MCF 10A (cell line): ENCODE measurements at regions not wholly inside any gene's neighbourhood (a gene's known extent, or its start where the extent isn't known, plus 50 kb on each side); places are given as distances from the start of the nearest gene placed in this dataset.

Source experiments
- BruUV-seq: library from RNA; stranded (reverse); fragments of 400-500 nt; replicated peaks from 2 replicates; lab custom pipeline; 2021; lab: Mats Ljungman, UMichigan
- CTCF ChIA-PET: fragments of 300-600 bp; sonication (Branson Sonifier 250); formaldehyde crosslinking; extraction: SDS; loops from one replicate; lab custom pipeline; 2021; ENCODE audit warnings: antibody characterized with exemption, inconsistent platforms; lab: Yijun Ruan, JAX
- POLR2A ChIA-PET: fragments of 300-600, 350-650 bp; sonication (Branson Sonifier 250); formaldehyde crosslinking; extraction: SDS; loops from one replicate; lab custom pipeline; 2020; ENCODE audit warnings: antibody characterized with exemption, inconsistent platforms; lab: Yijun Ruan, JAX
- DNase-seq: peaks from one replicate; pipeline ENCODE4 v3.0.0-alpha.2; 2018; ENCODE audit not compliant: unreplicated experiment
- H3K27ac Mint-ChIP-seq: one replicate; pipeline ENCODE4 v1.8.0; 2022; ENCODE audit warnings: mild to moderate bottlenecking, low read depth, mixed read lengths; ENCODE audit not compliant: unreplicated experiment
- H3K27me3 Mint-ChIP-seq: one replicate; pipeline ENCODE4 v1.8.0; 2022; ENCODE audit warnings: mixed read lengths; ENCODE audit not compliant: insufficient read depth, unreplicated experiment
- H3K36me3 Mint-ChIP-seq: one replicate; pipeline ENCODE4 v1.8.0; 2022; ENCODE audit warnings: mild to moderate bottlenecking, moderate library complexity, mixed read lengths; ENCODE audit not compliant: insufficient read depth, unreplicated experiment
- H3K4me1 Mint-ChIP-seq: one replicate; pipeline ENCODE4 v1.8.0; 2022; ENCODE audit warnings: mixed read lengths; ENCODE audit not compliant: insufficient read depth, unreplicated experiment
- H3K4me3 Mint-ChIP-seq: one replicate; pipeline ENCODE4 v1.8.0; 2022; ENCODE audit warnings: mild to moderate bottlenecking, moderate library complexity, mixed read lengths; ENCODE audit not compliant: unreplicated experiment
- H3K9me3 Mint-ChIP-seq: one replicate; pipeline ENCODE4 v1.8.0; 2022; ENCODE audit warnings: mixed read lengths; ENCODE audit not compliant: unreplicated experiment
- intact Hi-C: fragments of 100-400 bp; cut with micrococcal nuclease; formaldehyde crosslinking; loops from 2 replicates; pipeline ENCODE4 v1.14.1; 2022
- TF ChIP-seq, protein P1 (sequence below): fragments of 200-600 bp; IDR thresholded peaks from one replicate; pipeline ENCODE4 v1.8.0; 2022; ENCODE audit warnings: antibody characterized with exemption, mild to moderate bottlenecking; ENCODE audit not compliant: unreplicated experiment

DNA sequence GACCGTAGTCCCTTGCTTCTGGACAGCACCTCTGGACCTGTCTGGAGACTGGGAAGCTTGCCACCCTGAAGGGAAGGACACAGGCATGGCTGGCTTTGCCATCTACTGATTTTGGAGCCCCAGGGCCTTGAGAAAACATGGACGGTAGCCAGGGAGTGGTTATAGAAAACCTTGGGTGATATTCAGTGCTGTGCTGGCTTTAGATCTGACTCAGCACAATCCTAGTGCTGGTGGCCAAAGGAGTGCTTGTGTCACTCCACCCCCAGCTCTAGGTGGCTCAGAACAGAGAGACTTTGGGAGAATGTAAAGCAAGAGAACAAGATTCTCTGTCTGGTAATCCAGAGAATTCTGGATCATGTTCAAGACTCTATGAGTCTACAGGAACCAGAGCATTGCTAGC, 214.5 kb upstream of the IGF1 start:
- ChIA-PET CTCF (interaction anchor here (0.6 to 0.7 kb wide), 2 partner anchors 794 to 1709 kb away, joined by 3 read pairs; no protein-coding TSS in a partner anchor), POLR2A (no interaction called here)
- Mint-ChIP-seq H3K27me3 (peaks cover 30% of the 10 kb centered on the region), H3K9me3 (peaks cover 8% of the 10 kb centered on the region), H3K4me1 (peaks cover 4% of the 10 kb centered on the region), H3K27ac (no peak overlapping the region), H3K4me3 (no peak overlapping the region), H3K36me3 (no peaks in the 10 kb centered on the region)
- DNase-seq, result peak; percentile 6
- no TSS peak for BruUV-seq
- intact Hi-C loops, result no loop called here
- TF ChIP-seq, protein P1, sequence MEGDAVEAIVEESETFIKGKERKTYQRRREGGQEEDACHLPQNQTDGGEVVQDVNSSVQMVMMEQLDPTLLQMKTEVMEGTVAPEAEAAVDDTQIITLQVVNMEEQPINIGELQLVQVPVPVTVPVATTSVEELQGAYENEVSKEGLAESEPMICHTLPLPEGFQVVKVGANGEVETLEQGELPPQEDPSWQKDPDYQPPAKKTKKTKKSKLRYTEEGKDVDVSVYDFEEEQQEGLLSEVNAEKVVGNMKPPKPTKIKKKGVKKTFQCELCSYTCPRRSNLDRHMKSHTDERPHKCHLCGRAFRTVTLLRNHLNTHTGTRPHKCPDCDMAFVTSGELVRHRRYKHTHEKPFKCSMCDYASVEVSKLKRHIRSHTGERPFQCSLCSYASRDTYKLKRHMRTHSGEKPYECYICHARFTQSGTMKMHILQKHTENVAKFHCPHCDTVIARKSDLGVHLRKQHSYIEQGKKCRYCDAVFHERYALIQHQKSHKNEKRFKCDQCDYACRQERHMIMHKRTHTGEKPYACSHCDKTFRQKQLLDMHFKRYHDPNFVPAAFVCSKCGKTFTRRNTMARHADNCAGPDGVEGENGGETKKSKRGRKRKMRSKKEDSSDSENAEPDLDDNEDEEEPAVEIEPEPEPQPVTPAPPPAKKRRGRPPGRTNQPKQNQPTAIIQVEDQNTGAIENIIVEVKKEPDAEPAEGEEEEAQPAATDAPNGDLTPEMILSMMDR, result no peak

DNA sequence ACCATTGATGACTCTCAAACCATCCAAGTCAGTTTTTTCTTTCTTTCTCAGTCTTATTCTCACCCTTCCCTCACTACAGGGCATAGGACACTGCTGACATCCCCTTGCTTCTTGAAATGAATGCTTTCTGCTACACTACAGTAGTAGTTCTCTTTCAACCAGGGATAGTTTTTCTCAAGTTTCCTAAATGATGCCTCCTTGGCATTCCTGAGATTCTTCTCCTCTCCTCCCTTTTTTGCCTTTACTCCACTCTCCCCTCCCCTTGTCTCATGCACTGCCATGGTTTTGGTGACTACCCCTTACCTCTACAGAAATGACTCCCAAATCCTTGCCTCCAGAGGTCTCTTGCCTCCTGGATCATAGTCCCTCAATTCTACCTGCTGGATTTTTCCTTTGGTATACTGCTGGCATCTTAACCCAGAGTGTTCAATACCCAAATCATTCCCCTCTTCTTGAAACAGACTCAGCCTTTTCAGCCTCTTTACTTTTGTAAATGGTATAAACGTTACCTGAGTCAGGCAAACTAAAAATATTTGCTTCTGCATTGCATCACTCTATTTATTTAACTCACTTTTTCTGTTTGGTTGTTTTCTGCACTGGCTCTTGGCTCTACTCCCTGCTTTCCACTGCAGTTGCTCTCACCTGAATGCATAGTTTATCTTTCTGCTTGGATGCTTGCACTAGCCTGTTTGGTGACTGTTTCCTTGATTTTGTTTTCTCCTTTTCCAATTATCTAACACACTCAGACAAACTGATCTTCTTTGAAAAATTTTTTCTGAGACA, 211.6 kb upstream of the IGF1 start:
- ChIA-PET POLR2A (no interaction called here), CTCF (interaction anchor here (0.9 kb wide), 1 partner anchor 11 kb away, joined by 4 read pairs; no protein-coding TSS in a partner anchor)
- BruUV-seq, result no TSS peak

DNA sequence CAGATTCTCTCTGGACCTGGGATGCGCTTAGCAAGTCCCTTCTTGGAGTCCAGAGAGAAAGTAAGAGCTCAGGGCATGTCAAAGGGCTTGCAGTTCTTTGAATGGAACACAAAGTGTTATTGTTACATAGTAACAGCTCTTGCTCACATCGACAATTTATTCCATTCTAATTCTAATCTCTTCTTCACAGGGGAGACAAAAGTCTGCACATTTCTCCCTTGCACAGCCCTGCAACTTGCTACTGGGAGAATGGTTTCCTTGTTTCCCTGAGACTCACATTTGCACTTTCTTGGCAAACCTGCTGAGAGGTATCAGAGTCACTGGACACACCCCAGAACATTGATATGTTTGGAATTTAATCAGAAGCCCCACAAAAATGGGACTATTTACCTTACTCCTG, 209.9 kb upstream of the IGF1 start:
- TF ChIP-seq, protein P1, result no peak
- ChIA-PET POLR2A (no interaction called here), CTCF (no interaction called here)
- no peaks in the 10 kb centered on the region for H3K27me3 Mint-ChIP-seq
- intact Hi-C loops, result no loop called here
- H3K27ac Mint-ChIP-seq, result no peak overlapping the region
- no peak for DNase-seq
- no peaks in the 10 kb centered on the region for H3K36me3 Mint-ChIP-seq
- H3K9me3 Mint-ChIP-seq, result no peaks in the 10 kb centered on the region
- peaks cover 4% of the 10 kb centered on the region for H3K4me1 Mint-ChIP-seq
- no peak overlapping the region for H3K4me3 Mint-ChIP-seq
- no TSS peak for BruUV-seq

More for the DNA sequence above, 211.6 kb upstream of the IGF1 start:
- H3K27ac Mint-ChIP-seq, result no peak overlapping the region
- intact Hi-C loops, result no loop called here
- H3K4me3 Mint-ChIP-seq, result no peak overlapping the region
- H3K36me3 Mint-ChIP-seq, result no peaks in the 10 kb centered on the region
- peaks cover 8% of the 10 kb centered on the region for H3K9me3 Mint-ChIP-seq
- peaks cover 9% of the 10 kb centered on the region for H3K27me3 Mint-ChIP-seq
- no peak for DNase-seq
- TF ChIP-seq, protein P1, result no peak
- H3K4me1 Mint-ChIP-seq, result peaks cover 4% of the 10 kb centered on the region

DNA sequence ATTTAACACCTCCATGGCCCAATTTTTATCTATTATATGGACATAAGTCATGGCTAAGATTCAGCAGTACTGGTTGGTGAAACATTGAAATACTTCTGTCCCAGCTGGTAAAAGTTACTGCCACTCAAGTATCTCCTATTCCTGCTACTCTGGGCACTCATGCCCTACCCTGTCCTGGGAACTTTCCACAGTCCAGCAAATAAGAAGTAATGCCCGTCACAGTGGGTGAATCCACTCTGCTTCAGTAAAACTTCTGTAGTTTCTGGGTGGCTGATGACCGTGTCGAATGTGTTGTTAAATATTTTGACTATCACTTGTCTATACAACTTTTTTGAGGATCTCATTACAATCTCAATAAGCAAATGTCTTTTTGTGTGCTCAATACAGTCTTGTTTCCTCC, 209.3 kb upstream of the IGF1 start:
- Mint-ChIP-seq H3K27ac (no peak overlapping the region), H3K27me3 (no peaks in the 10 kb centered on the region), H3K4me3 (no peak overlapping the region), H3K9me3 (no peaks in the 10 kb centered on the region), H3K36me3 (no peaks in the 10 kb centered on the region), H3K4me1 (peaks cover 4% of the 10 kb centered on the region)
- intact Hi-C loops, result no loop called here
- POLR2A ChIA-PET, result no interaction called here
- no TSS peak for BruUV-seq
- no peak for DNase-seq
- TF ChIP-seq, protein P1, result no peak
- CTCF ChIA-PET, result no interaction called here
